ENCODE measurements at regions not wholly inside any gene's neighbourhood (a gene's known extent, or its start where the extent isn't known, plus 50 kb on each side); places are given as distances from the start of the nearest gene placed in this dataset.
"Not testable (repeated sequence)": the region's sequence is repeated elsewhere in the genome, so short reads cannot be mapped to it uniquely, and the experiment has no call there.

DNA sequence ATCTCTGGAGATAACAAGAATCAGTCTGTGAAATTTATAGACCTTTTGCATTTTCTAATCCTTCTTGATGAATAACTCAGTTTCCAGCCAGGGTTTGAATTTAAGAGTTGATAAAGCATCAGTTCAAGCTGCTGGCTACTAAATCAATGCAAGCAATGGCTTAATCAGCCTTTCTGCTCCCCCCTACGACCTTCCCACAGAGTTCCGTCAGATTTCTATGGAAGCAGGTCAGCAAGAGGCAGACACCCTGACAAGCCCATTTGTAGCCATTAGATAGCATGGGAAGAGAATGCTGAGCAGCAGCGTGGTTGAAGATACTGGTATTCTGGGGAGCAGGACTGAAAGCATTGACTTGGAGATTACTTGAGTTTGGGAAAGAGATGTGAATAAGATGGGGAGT, 868.1 kb downstream of the KCNJ2 start:
- no peak for DNase-seq

DNA sequence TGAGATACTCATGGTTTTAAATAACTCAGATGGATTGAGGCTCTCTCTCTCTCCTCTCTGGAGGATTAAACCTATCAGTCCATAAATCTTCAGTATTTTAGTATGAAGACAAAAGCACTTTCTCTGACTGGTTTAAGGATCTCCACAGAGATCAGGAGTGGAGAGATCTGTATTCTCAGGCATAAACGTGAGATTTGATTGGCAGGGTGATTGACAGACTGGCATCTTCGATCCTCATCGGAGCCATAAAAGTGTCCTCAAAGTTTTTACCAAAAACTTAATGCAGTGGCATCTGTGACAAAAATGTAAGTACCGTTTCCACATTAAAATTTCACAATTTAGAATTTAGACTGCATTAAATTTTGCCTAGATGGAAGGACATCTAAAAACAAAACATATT, 870.1 kb downstream of the KCNJ2 start:
- no peak for DNase-seq

DNA sequence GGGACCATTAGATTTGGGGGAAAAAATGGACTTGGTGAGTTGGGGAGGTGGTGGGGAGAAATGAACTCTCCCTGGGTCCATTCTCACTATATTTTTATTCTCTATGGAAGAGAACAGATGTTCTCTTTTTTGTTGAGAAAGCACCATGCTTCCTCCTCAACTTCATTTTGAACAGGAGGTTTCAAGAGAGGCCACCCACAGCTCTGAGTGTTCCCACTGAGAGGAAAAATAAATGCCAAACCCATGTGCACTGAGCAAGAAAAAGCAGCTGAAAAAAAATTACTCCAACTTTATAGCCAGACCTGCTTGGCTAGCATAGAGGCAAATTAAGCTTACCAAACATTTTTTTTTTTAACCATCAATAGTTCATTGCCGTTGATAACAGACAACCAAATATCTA, 883.6 kb downstream of the KCNJ2 start:
- peak in 1 of 2 donors; percentile 21 for DNase-seq

DNA sequence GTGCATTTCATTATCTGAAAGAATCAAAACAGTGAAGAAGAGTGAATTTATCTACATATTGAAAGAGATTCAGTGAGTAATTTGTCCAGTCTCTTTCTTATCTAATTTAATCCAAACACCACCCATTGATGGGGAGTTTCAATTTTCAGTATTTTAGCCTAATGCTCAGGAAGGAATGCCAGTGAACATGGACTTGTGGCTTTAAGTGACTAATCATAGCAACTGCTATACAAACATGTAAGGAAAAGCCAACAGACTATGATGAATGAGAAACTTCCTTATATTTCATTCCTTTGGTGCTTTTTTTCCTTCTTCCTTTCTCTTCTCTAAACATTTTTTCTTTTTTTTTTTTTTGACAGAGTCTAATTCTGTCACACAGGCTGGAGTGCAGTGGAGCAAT, 885.8 kb downstream of the KCNJ2 start:
- no peak for DNase-seq

GRCh38 chr17:71057448-71057847, 888.1 kb downstream of the KCNJ2 start:
- DNase-seq, result no peak

DNA sequence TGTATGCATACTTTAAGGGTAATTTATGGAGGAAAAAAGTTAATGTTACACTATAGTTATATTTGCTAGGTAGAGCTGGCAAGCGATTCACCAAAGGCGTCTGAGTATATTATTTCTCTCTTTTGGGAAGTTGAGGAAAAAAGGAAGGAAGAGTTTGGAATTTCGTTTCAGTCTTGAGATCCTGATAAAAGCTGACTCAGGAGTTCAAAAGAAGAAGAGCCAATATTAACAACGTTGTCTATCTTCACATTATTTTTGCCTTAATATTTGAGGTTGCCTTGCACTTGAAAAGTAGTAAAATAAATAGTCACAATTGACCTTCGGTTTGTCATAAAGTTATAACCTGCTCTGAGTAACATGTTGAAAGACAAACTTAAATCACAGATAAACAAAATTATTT, 888.6 kb downstream of the KCNJ2 start:
- DNase-seq, result no peak

GRCh38 chr17:71063127-71063526, 893.8 kb downstream of the KCNJ2 start:
- no peak for DNase-seq

GRCh38 chr17:71063559-71063958, 894.2 kb downstream of the KCNJ2 start:
- no peak for DNase-seq

DNA sequence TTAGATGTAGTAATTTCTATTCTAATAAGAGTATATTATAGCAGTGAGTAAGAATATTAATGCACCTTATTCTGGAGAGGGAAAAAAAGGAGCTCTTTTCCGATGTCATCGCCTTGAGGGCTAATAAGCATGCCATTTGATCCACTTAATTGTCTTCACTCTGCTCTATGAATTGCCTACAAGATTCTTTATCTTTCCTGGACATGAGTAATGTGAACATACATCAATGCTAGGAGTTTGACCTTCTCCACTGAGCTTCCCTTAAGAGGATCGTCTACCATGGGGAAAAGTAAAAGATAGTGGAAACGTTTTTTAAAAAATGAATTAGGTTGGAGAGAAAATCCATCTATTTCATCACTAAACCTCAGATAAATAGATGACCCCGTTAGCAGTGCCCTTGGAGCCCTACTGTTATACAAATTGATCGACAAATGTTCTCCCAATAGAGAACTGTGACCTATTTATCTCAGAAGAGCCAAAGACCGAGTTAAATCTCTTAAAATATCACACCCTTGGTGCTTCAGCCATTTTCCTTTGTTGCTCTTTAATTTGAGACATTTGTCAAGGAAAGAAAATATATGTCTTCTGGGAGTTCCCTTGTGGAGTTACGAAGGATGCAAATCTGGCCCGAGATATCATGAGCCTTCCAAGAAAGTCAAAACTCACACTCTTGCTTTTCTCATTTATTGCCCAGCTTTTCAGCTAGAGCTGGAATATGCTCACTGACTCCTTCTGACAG, 898.5 kb downstream of the KCNJ2 start:
- DNase-seq, result no peak

- DNase-seq, result no peak
Measured at GRCh38 chr17:71068408-71068750, 899.0 kb downstream of the KCNJ2 start.

DNA sequence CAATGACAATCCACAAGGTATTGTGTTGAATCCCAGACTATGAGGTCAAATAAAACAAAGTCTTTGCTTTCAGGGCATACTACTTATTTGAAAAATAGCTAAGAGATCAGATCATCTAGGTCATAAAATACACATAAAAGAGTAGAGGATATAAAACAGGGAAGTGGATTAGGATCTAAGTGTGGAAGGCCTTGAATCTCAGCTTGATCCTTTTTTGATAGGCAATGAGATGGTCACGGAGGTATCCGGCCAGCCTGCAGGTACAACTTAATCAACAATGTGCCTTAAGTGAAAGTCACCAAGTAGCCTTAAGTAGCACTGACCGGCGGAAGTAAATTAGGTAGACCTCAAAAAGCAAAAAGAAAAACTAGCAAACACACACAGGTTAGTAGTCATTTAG, 901.7 kb downstream of the KCNJ2 start:
- no peak for DNase-seq

DNA sequence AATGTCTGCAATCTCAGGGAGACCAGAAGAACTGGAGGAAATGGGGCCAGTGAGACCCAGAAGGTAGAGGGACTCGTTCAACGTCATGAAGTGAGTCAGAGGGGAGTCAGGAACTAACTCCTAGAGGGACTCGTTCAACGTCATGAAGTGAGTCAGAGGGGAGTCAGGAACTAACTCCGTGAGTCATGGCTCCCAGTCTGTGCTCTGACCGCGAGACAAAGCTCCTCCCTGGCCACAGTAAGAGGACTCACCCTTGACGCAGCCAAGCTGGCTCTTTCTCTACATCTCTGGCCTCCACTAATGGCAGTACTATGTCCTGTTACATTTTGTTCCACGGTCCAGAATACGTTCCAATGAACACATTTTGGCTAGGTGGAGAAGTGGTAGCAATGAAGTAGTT, 902.5 kb downstream of the KCNJ2 start:
- no peak for DNase-seq

DNA sequence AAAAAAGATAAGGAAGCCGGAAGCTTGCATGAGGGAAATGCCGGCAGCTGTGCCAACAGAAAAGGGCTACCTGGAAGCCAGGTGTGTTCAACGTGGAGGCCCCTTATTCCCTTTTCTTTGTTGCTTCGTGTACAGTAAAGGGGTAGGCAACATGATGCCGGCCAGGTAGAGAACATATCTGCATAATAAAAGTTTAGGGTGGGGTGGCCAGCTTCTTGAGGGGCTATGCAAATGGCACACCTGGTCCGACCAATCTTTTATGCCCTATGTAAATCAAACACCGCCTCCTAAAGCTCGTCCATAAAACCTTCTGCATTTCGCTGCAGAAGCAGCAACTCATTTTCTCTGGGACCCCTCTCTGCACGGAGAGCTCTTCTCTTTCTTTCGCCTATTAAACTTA, 911.6 kb downstream of the KCNJ2 start:
- no peak for DNase-seq

- DNase-seq, result no peak
Measured at GRCh38 chr17:71081666-71082065, 912.3 kb downstream of the KCNJ2 start.

DNA sequence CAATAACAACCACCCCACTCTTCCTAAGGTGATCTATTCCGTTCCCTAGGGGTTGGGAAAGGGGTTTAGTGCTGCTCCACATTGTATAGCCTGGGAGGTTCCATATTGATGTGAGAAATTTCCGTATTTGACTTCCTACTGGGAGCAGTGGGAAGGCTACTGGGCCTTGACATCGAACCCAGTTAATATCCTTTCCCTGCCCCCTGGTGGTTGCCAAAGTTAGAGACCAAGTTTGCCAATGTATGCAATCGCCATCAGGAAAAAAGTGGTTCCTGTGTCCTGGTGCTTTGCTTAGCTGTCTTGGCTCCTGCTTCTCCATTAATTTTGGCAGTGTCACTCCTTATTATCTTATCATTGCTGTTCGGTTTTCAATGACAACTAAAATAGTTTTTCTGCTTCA, 914.9 kb downstream of the KCNJ2 start:
- no peak for DNase-seq

DNA sequence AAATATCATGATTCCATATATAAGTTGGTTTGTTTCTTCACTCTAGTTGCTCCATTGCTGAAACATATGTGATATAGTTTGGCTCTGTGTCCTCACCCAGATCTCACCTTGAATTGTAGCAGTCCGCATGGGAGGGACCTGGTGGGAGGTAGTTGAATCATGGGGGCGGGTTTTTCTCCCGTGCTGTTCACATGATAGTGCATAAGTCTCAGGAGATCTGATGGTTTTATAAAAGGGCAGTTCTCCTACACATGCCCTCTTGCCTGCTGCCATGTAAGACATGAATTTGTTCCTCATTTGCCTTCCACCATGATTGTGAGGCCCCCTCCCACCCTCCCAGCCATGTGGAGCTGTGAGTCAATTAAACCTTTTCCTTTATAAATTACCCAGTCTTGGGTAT, 915.5 kb downstream of the KCNJ2 start:
- DNase-seq, result no peak

GRCh38 chr17:71085238-71086033, 916.1 kb downstream of the KCNJ2 start:
- DNase-seq, result no peak

- DNase-seq, result no peak
Measured at GRCh38 chr17:71089431-71089830, 920.1 kb downstream of the KCNJ2 start.

- DNase-seq, result no peak
Measured at GRCh38 chr17:71098071-71098470, 928.7 kb downstream of the KCNJ2 start.

GRCh38 chr17:71099003-71099714, 929.8 kb downstream of the KCNJ2 start:
- DNase-seq, result no peak

DNA sequence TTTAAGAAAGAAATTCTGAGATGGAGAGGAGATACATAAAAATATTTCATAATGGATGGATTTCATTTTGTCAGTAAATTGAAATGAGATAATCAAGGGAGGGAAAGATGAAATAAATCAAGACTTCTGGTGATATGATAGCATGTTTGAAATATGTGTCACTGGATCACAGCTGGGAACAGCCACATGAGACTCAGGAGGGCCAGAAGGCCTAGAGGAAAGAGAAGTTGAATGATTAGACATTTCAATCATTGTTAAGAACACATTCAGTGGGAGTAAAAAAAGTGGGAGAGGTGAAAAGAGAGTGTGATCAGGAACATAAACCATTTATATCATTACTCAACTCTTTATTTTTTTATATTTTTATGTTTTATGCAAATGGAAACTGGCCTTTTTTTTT, 933.4 kb downstream of the KCNJ2 start:
- DNase-seq, result no peak

DNA sequence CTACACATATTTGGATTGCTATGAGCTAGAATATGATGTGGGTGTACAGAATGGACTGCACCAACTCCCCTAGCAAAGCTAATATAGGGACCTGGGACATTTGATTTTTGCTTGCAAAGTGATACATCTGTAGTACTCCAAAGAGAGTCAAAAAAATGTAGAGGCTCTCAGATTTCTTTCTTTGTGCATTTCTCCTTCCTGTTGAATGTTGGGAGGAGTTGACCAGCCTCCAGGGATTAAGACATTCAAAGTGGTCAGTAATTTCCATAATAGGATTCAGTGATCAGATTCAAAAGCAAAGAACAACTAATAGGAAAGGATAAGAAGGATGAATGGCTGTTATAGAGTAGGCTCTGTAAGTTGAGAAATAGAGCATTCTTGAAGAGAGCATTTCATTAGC, 934.9 kb downstream of the KCNJ2 start:
- no peak for DNase-seq

DNA sequence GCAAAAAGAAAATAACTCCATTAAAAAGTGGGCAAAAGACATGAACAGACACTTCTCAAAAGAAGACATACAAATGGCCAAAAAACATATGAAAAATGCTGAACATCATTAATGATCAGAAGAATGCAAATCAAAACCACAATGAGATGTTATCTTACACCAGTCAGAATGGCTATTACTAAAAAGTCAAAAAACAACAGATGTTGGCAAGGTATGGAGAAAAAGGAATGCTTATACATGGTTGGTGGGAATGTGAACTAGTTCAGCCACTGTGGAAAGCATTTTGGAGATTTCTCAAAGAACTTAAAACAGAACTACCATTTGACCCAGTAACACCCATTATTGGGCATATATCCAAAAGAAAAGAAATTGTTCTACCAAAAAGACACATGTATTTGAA, 936.7 kb downstream of the KCNJ2 start:
- DNase-seq, result not testable (repeated sequence)

GRCh38 chr17:71107136-71107535, 937.8 kb downstream of the KCNJ2 start:
- no peak for DNase-seq

Data from hippocampal formation (tissue), 2 donors.